Testis (tissue), 2 donors: ENCODE measurements at regions not wholly inside any gene's neighbourhood (a gene's known extent, or its start where the extent isn't known, plus 50 kb on each side); places are given as distances from the start of the nearest gene placed in this dataset.

ENCODE experiments used
- POLR2A ChIP-seq: fragments of 450-650 bp; IDR thresholded peaks from one replicate; pipeline ENCODE4 v1.6.1; 2017; ENCODE audit warnings: antibody characterized with exemption, mild to moderate bottlenecking, moderate library complexity
- TF ChIP-seq, protein P1 (sequence below), 3 experiments: fragments of 450-650 bp in 2 of 3; fragments of 200-600 bp in 1 of 3; sonication (generic) in 1 of 3; IDR thresholded peaks; one replicate each; pipeline ENCODE4 v1.5.1; 2016 to 2019; ENCODE audit warnings: antibody characterized with exemption in 3 of 3, mild to moderate bottlenecking in 2 of 3, moderate library complexity in 1 of 3

DNA sequence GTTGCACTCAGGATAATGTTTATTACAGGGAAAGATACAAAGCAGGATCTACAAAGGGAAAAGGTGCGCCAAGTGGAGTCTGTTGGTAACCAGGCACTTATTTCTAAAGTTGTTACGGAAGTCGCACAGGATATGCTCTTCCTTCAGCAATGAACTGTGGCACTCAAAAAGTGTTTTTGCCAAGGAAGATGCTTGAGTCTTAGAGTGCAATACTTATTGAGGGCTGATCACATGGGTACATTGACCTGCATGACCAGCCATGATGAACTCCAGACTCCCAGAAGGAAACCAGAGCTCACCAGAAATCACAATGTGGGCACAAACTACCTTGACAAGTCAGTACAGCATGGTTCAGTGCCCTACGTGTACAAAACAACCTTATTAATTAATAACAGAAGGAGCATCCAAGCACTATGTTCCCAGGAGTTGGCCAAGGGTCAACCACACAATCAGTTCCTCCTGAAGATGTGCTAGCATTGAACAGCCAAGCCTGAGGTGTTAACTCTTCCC lies 270.7 kb upstream of the TFAP2D start:
- TF ChIP-seq, protein P1, sequence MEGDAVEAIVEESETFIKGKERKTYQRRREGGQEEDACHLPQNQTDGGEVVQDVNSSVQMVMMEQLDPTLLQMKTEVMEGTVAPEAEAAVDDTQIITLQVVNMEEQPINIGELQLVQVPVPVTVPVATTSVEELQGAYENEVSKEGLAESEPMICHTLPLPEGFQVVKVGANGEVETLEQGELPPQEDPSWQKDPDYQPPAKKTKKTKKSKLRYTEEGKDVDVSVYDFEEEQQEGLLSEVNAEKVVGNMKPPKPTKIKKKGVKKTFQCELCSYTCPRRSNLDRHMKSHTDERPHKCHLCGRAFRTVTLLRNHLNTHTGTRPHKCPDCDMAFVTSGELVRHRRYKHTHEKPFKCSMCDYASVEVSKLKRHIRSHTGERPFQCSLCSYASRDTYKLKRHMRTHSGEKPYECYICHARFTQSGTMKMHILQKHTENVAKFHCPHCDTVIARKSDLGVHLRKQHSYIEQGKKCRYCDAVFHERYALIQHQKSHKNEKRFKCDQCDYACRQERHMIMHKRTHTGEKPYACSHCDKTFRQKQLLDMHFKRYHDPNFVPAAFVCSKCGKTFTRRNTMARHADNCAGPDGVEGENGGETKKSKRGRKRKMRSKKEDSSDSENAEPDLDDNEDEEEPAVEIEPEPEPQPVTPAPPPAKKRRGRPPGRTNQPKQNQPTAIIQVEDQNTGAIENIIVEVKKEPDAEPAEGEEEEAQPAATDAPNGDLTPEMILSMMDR (IDR thresholded peaks at IDR 0.05), result no peak
- no peak for TF ChIP-seq POLR2A
